ENCODE measurements at regions not wholly inside any gene's neighbourhood (a gene's known extent, or its start where the extent isn't known, plus 50 kb on each side); places are given as distances from the start of the nearest gene placed in this dataset.
A peak's percentile ranks its signal among the peaks of the same experiment; 100 is the strongest.

GRCh38 chr5:61280205-61280604, 51.9 kb upstream of the ZSWIM6 start:
- intact Hi-C loops (cut with micrococcal nuclease) = no loop called here
- no peak overlapping the region for H3K9ac ChIP-seq (ENCODE audit: insufficient read depth, low read length, poor library complexity, severe bottlenecking)
- no peaks in the 10 kb centered on the region for H4K20me1 ChIP-seq (ENCODE audit: insufficient read depth, low read length)
- DNase-seq = peak; percentile 55 to 86 (median 58)
- Mint-ChIP-seq H3K27ac (peak overlapping the region; percentile 64 to 79 (median 78)), H3K4me3 (peak overlapping the region in 1 of 2 donors; percentile 22), H3K36me3 (no peaks in the 10 kb centered on the region), H3K27me3 (ENCODE audit: low read depth in 3 of 3) (peaks cover 0 to 3% (median 0%) of the 10 kb centered on the region in 3 donors), H3K9me3 (no peaks in the 10 kb centered on the region), H3K4me1 (peaks cover 21% of the 10 kb centered on the region)
- H3K27ac ChIP-seq (ENCODE audit: low read depth in 1 of 2, low read length in 2 of 2) = peak overlapping the region in 1 of 2 donors; percentile 37
- no peaks in the 10 kb centered on the region for H3K79me2 ChIP-seq (ENCODE audit: insufficient read depth, low read length)
- H3K27me3 ChIP-seq (ENCODE audit: control insufficient read depth in 2 of 2, insufficient read depth in 2 of 2, low read length in 2 of 2) = no peaks in the 10 kb centered on the region
- H3K9me3 ChIP-seq (replicated peaks in 1 of 2; ENCODE audit: control insufficient read depth in 1 of 2, insufficient read depth in 1 of 2, low read length in 2 of 2) = no peaks in the 10 kb centered on the region
- no peak for TF ChIP-seq CTCF (IDR thresholded peaks at IDR 0.05)
- H3K4me2 ChIP-seq (replicated peaks; ENCODE audit: extremely low read depth, low read length, poor library complexity, severe bottlenecking) = no peak overlapping the region
- H3K4me3 ChIP-seq (replicated peaks in 1 of 3; ENCODE audit: low read depth in 2 of 3, low read length in 3 of 3) = no peak overlapping the region
- no peak overlapping the region for H2AFZ ChIP-seq (ENCODE audit: insufficient read depth, low read depth, low read length, poor library complexity, severe bottlenecking)
- peaks cover 62 to 70% of the 10 kb centered on the region in 2 donors for H3K4me1 ChIP-seq (ENCODE audit: control insufficient read depth in 1 of 2, insufficient read depth in 2 of 2, low read length in 2 of 2)
- H3K36me3 ChIP-seq (replicated peaks in 1 of 2; ENCODE audit: control insufficient read depth in 1 of 2, insufficient read depth in 2 of 2, low read length in 2 of 2) = no peaks in the 10 kb centered on the region

- Histone ChIP-seq H3K27ac (ENCODE audit: low read depth in 1 of 2, low read length in 2 of 2) (peak overlapping the region in 1 of 2 donors; percentile 37), H3K4me2 (replicated peaks; ENCODE audit: extremely low read depth, low read length, poor library complexity, severe bottlenecking) (no peak overlapping the region), H3K79me2 (ENCODE audit: insufficient read depth, low read length) (no peaks in the 10 kb centered on the region), H2AFZ (ENCODE audit: insufficient read depth, low read depth, low read length, poor library complexity, severe bottlenecking) (peak overlapping the region; percentile 67), H3K36me3 (replicated peaks in 1 of 2; ENCODE audit: control insufficient read depth in 1 of 2, insufficient read depth in 2 of 2, low read length in 2 of 2) (no peaks in the 10 kb centered on the region), H3K9me3 (replicated peaks in 1 of 2; ENCODE audit: control insufficient read depth in 1 of 2, insufficient read depth in 1 of 2, low read length in 2 of 2) (no peaks in the 10 kb centered on the region), H3K4me1 (ENCODE audit: control insufficient read depth in 1 of 2, insufficient read depth in 2 of 2, low read length in 2 of 2) (peaks cover 59 to 68% of the 10 kb centered on the region in 2 donors), H3K9ac (ENCODE audit: insufficient read depth, low read length, poor library complexity, severe bottlenecking) (no peak overlapping the region), H3K27me3 (ENCODE audit: control insufficient read depth in 2 of 2, insufficient read depth in 2 of 2, low read length in 2 of 2) (no peaks in the 10 kb centered on the region), H3K4me3 (replicated peaks in 1 of 3; ENCODE audit: low read depth in 2 of 3, low read length in 3 of 3) (no peak overlapping the region), H4K20me1 (ENCODE audit: insufficient read depth, low read length) (no peaks in the 10 kb centered on the region)
- DNase-seq = no peak
- H3K27me3 Mint-ChIP-seq (ENCODE audit: low read depth in 3 of 3) = peaks cover 0 to 2% (median 0%) of the 10 kb centered on the region in 3 donors
- peaks cover 0 to 2% (median 0%) of the 10 kb centered on the region in 7 donors for H3K9me3 Mint-ChIP-seq
- WGBS (ENCODE audit: insufficient coverage) = no CpG with 5 or more reads among the region's 2 CpGs
- H3K36me3 Mint-ChIP-seq = no peaks in the 10 kb centered on the region
- intact Hi-C loops (cut with micrococcal nuclease) = no loop called here
- no peak overlapping the region for H3K4me3 Mint-ChIP-seq
- peaks cover 27% of the 10 kb centered on the region for H3K4me1 Mint-ChIP-seq
- H3K27ac Mint-ChIP-seq = peak overlapping the region; percentile 70 to 79 (median 78)
- TF ChIP-seq CTCF (IDR thresholded peaks at IDR 0.05) = no peak
Observed at GRCh38 chr5:61280761-61281427, 51.2 kb upstream of the ZSWIM6 start.

Data from CD14-positive monocyte (primary cell).